ENCODE measurements at regions not wholly inside any gene's neighbourhood (a gene's known extent, or its start where the extent isn't known, plus 50 kb on each side); places are given as distances from the start of the nearest gene placed in this dataset.

DNA sequence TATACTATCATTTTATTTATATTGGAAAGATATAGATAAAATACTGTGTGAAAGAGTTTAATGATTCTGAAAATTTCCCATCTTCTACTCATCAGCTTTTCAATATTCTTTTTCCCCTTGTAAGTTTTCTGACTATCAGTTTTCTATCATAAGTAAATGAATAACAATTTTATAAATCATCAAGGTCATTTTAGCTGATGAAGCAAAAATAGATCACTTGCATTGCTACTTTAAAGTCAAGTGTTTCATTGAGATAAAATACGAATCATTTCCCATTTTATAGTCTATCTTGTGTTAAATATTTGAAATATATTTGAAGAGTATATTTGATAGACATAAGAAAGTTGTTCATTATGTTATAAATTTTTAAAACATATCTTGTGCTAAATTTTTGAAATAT is 811.0 kb upstream of the GALNTL6 start:
- Mint-ChIP-seq H3K4me1 (no peaks in the 10 kb centered on the region), H3K27ac (no peak overlapping the region), H3K4me3 (no peak overlapping the region), H3K27me3 (ENCODE audit: low read depth in 2 of 2) (no peaks in the 10 kb centered on the region), H3K36me3 (no peaks in the 10 kb centered on the region), H3K9me3 (peaks cover 6 to 17% of the 10 kb centered on the region in 2 donors)
- no peaks in the 10 kb centered on the region for H3K4me1 ChIP-seq (ENCODE audit: control insufficient read depth, insufficient read depth, low read length)
- no peaks in the 10 kb centered on the region for H3K36me3 ChIP-seq (ENCODE audit: control insufficient read depth, insufficient read depth, low read length)
- no peaks in the 10 kb centered on the region for H3K27me3 ChIP-seq (ENCODE audit: control insufficient read depth, insufficient read depth, low read length)
- no peak for ATAC-seq
- H3K4me3 ChIP-seq (ENCODE audit: low read length), result no peak overlapping the region
- H3K27ac ChIP-seq (ENCODE audit: low read length), result no peak overlapping the region
- no CpG with 5 or more reads among the region's 1 CpG for WGBS (ENCODE audit: insufficient coverage)
- TF ChIP-seq, protein P1, sequence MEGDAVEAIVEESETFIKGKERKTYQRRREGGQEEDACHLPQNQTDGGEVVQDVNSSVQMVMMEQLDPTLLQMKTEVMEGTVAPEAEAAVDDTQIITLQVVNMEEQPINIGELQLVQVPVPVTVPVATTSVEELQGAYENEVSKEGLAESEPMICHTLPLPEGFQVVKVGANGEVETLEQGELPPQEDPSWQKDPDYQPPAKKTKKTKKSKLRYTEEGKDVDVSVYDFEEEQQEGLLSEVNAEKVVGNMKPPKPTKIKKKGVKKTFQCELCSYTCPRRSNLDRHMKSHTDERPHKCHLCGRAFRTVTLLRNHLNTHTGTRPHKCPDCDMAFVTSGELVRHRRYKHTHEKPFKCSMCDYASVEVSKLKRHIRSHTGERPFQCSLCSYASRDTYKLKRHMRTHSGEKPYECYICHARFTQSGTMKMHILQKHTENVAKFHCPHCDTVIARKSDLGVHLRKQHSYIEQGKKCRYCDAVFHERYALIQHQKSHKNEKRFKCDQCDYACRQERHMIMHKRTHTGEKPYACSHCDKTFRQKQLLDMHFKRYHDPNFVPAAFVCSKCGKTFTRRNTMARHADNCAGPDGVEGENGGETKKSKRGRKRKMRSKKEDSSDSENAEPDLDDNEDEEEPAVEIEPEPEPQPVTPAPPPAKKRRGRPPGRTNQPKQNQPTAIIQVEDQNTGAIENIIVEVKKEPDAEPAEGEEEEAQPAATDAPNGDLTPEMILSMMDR (IDR thresholded peaks at IDR 0.05), result no peak
- DNase-seq, result no peak
- H3K9me3 ChIP-seq (ENCODE audit: control insufficient read depth, insufficient read depth, low read length), result no peaks in the 10 kb centered on the region
- intact Hi-C loops (cut with micrococcal nuclease), result no loop called here

DNA sequence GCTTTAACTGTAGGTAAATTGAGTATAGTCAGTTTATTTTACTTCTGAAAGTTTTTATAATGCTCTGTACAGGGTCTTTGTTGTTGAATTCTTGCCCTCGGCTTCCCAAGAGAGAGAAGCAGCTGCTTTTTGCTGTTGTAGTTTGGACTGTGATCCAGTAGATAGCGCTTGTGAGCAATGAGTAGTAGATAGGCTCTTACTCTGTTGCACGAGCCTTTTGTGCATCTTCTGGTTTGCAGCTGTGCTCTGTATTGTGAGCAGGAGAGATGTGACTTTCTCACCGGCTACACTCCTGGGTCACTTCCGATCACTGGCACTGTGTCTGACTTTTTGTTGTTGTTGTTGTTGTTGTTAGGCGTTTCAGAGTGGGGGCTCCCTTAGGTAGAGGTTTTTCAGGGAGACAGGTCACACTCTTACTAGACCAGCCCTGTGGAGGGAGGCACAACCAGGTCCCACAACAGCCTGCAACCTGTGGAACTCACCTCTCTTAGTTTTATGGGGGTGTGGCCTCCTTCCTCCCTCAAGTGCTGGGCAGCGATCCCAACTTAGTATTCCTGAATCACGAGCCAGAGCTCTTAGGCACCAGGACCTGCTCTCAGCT is 822.1 kb upstream of the GALNTL6 start:
- Mint-ChIP-seq H3K36me3 (peaks cover 11% of the 10 kb centered on the region), H3K9me3 (peaks cover 3 to 8% of the 10 kb centered on the region in 2 donors), H3K27me3 (ENCODE audit: low read depth in 2 of 2) (no peaks in the 10 kb centered on the region), H3K27ac (no peak overlapping the region), H3K4me1 (no peaks in the 10 kb centered on the region), H3K4me3 (no peak overlapping the region)
- 35% methylated on average over 6 of the region's 8 CpGs for WGBS (ENCODE audit: insufficient coverage)
- ATAC-seq (no peak), DNase-seq (no peak)
- H3K27me3 ChIP-seq (ENCODE audit: control insufficient read depth, insufficient read depth, low read length), result no peaks in the 10 kb centered on the region
- H3K4me1 ChIP-seq (ENCODE audit: control insufficient read depth, insufficient read depth, low read length), result no peaks in the 10 kb centered on the region
- H3K9me3 ChIP-seq (ENCODE audit: control insufficient read depth, insufficient read depth, low read length), result no peaks in the 10 kb centered on the region
- H3K4me3 ChIP-seq (ENCODE audit: low read length), result no peak overlapping the region
- intact Hi-C loops (cut with micrococcal nuclease), result no loop called here
- TF ChIP-seq, protein P1 (IDR thresholded peaks at IDR 0.05), result no peak
- no peaks in the 10 kb centered on the region for H3K36me3 ChIP-seq (ENCODE audit: control insufficient read depth, insufficient read depth, low read length)
- H3K27ac ChIP-seq (ENCODE audit: low read length), result no peak overlapping the region

DNA sequence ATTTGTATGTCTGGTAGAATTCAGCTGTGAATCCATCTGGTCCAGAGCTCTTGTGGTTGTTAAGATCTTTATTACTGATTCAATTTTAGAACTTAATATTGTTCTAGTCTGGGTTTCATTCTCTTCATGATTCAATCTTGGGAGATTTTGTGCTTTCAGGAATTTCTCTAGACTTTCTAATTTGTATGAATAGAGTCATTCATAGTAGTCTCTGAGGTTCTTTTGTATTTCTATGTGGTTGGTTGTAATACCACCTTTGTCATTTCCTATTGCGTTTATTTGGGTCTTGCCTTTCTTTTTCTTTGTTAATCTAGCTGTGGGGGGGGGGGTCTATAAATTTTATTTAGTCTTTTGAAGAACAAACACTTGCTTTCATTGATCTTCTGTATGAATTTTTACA is 824.8 kb upstream of the GALNTL6 start:
- no peaks in the 10 kb centered on the region for H3K4me1 Mint-ChIP-seq
- intact Hi-C loops (cut with micrococcal nuclease), result no loop called here
- DNase-seq (no peak), ATAC-seq (no peak)
- H3K36me3 Mint-ChIP-seq, result peaks cover 11% of the 10 kb centered on the region
- TF ChIP-seq, protein P1 (IDR thresholded peaks at IDR 0.05), result no peak
- WGBS (ENCODE audit: insufficient coverage), result 40% methylated on average over 1 of the region's 1 CpG
- H3K36me3 ChIP-seq (ENCODE audit: control insufficient read depth, insufficient read depth, low read length), result no peaks in the 10 kb centered on the region
- H3K9me3 ChIP-seq (ENCODE audit: control insufficient read depth, insufficient read depth, low read length), result no peaks in the 10 kb centered on the region
- H3K27ac ChIP-seq (ENCODE audit: low read length), result no peak overlapping the region
- H3K27ac Mint-ChIP-seq, result no peak overlapping the region
- no peak overlapping the region for H3K4me3 Mint-ChIP-seq
- no peaks in the 10 kb centered on the region for H3K27me3 ChIP-seq (ENCODE audit: control insufficient read depth, insufficient read depth, low read length)
- no peaks in the 10 kb centered on the region for H3K27me3 Mint-ChIP-seq (ENCODE audit: low read depth in 2 of 2)
- no peaks in the 10 kb centered on the region for H3K4me1 ChIP-seq (ENCODE audit: control insufficient read depth, insufficient read depth, low read length)
- no peak overlapping the region for H3K4me3 ChIP-seq (ENCODE audit: low read length)
- H3K9me3 Mint-ChIP-seq, result peaks cover 6 to 8% of the 10 kb centered on the region in 2 donors

DNA sequence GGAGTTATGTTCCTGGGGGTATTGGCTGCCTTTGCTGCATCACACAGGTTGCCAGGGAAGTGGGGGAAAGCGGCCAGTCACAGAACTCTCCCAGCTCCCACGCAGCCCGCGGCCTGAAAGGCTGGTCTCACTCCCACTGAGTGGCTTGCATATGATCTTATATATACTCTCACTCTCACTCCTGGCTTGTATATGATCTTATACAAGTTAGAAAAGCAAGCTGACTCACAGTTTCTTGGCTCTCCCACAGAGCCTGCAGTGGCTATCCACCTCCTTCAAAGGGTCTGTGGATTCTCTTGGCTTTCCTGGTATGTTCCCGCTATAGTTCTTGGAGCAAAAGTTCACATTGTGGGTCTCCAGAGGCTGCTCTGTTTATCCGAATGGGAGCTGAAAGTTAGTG is 833.5 kb upstream of the GALNTL6 start:
- DNase-seq (no peak), ATAC-seq (no peak)
- H3K4me3 ChIP-seq (ENCODE audit: low read length), result no peak overlapping the region
- TF ChIP-seq, protein P1 (IDR thresholded peaks at IDR 0.05), result no peak
- Mint-ChIP-seq H3K9me3 (peaks cover 13 to 15% of the 10 kb centered on the region in 2 donors), H3K4me3 (no peak overlapping the region), H3K27ac (no peak overlapping the region), H3K27me3 (ENCODE audit: low read depth in 2 of 2) (no peaks in the 10 kb centered on the region), H3K36me3 (peaks cover 14% of the 10 kb centered on the region), H3K4me1 (no peaks in the 10 kb centered on the region)
- H3K9me3 ChIP-seq (ENCODE audit: control insufficient read depth, insufficient read depth, low read length), result peaks cover 5% of the 10 kb centered on the region
- H3K36me3 ChIP-seq (ENCODE audit: control insufficient read depth, insufficient read depth, low read length), result no peaks in the 10 kb centered on the region
- intact Hi-C loops (cut with micrococcal nuclease), result no loop called here
- H3K27me3 ChIP-seq (ENCODE audit: control insufficient read depth, insufficient read depth, low read length), result no peaks in the 10 kb centered on the region
- WGBS (ENCODE audit: insufficient coverage), result 95% methylated on average over 6 of the region's 6 CpGs
- no peak overlapping the region for H3K27ac ChIP-seq (ENCODE audit: low read length)
- H3K4me1 ChIP-seq (ENCODE audit: control insufficient read depth, insufficient read depth, low read length), result no peaks in the 10 kb centered on the region
